ENCODE measurements at regions not wholly inside any gene's neighbourhood (a gene's known extent, or its start where the extent isn't known, plus 50 kb on each side); places are given as distances from the start of the nearest gene placed in this dataset.
"Not testable (repeated sequence)": the region's sequence is repeated elsewhere in the genome, so short reads cannot be mapped to it uniquely, and the experiment has no call there.

DNA sequence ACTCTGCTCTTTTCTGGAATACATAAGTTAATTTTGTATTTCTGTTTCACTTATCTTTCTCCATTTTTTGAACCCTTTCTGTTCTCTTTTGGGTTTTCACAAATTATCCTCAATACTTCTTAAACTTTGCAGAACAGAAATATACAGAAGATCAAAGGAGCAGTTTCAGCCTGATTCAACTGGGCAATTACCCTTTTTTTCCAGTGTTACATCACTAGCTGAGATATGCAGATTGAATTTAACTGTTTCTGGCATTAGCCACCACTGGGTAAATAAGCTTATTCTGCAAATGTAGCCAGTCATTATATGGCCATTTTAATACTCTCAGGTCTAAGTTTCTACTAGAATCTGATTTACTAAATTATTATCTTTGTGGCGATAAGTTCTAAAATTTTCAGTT, 66.9 kb upstream of the GRID2 start:
- no CpG with 5 or more reads among the region's 1 CpG for WGBS (ENCODE audit: insufficient coverage)
- Histone ChIP-seq H3K27me3 (ENCODE audit: control insufficient read depth, insufficient read depth, low read length) (no peaks in the 10 kb centered on the region), H3K36me3 (ENCODE audit: control insufficient read depth, insufficient read depth, low read length) (no peaks in the 10 kb centered on the region), H3K9me3 (replicated peaks; ENCODE audit: control insufficient read depth, low read depth, low read length) (peaks cover 4% of the 10 kb centered on the region), H3K27ac (ENCODE audit: low read length) (no peak overlapping the region), H3K4me1 (ENCODE audit: control insufficient read depth, insufficient read depth, low read length) (no peaks in the 10 kb centered on the region), H3K4me3 (ENCODE audit: low read length) (no peak overlapping the region)
- peak; percentile 43 for DNase-seq

DNA sequence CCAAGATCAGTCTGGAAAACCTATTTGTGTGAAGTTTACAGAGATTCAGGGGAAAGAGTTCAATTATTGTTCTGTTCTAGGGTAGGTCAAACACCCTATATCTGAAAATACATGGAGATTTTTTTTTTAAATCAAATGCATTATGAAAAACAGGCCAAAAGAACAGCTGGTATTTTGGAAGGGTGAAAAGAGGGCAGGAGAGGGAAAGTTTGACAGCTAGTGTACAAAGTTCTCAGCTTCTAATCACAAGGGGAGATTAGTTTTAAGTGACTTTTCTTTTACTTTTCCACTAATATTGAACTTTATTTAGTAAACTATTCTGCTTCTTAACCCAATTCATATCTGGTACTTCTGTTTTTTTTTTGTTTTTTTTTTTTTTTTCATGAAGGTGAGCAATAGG, 66.2 kb upstream of the GRID2 start:
- Histone ChIP-seq H3K9me3 (replicated peaks; ENCODE audit: control insufficient read depth, low read depth, low read length) (peaks cover 4% of the 10 kb centered on the region), H3K27me3 (ENCODE audit: control insufficient read depth, insufficient read depth, low read length) (no peaks in the 10 kb centered on the region), H3K36me3 (ENCODE audit: control insufficient read depth, insufficient read depth, low read length) (no peaks in the 10 kb centered on the region)

DNA sequence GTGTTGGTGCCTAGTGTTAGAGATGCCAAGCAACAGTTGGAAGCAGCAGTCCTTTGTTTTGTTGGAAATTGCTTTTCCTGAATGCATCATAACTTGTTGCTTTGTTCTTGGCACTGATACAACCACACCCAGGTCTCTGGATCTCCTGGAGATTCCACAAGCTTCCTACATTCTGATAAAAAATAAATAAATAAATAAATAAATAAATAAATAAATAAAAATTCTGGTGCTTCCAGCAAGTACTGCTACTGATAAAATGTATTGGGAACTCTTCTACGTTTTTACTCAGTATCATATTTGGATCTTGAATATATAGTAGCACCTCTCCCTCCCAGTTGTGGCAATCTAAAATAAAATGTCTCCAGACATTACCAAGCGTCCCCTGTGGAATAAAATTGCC, 62.7 kb upstream of the GRID2 start:
- no CpG with 5 or more reads among the region's 2 CpGs for WGBS (ENCODE audit: insufficient coverage)
- H3K27me3 ChIP-seq (ENCODE audit: control insufficient read depth, insufficient read depth, low read length), result no peaks in the 10 kb centered on the region
- H3K4me3 ChIP-seq (ENCODE audit: low read length), result no peak overlapping the region
- DNase-seq, result no peak
- peaks cover 4% of the 10 kb centered on the region for H3K9me3 ChIP-seq (replicated peaks; ENCODE audit: control insufficient read depth, low read depth, low read length)
- no peaks in the 10 kb centered on the region for H3K36me3 ChIP-seq (ENCODE audit: control insufficient read depth, insufficient read depth, low read length)
- H3K4me1 ChIP-seq (ENCODE audit: control insufficient read depth, insufficient read depth, low read length), result no peaks in the 10 kb centered on the region
- no peak overlapping the region for H3K27ac ChIP-seq (ENCODE audit: low read length)

More for the DNA sequence above, 66.2 kb upstream of the GRID2 start:
- Histone ChIP-seq H3K4me3 (ENCODE audit: low read length) (no peak overlapping the region), H3K4me1 (ENCODE audit: control insufficient read depth, insufficient read depth, low read length) (no peaks in the 10 kb centered on the region), H3K27ac (ENCODE audit: low read length) (no peak overlapping the region)
- peak; percentile 11 for DNase-seq

DNA sequence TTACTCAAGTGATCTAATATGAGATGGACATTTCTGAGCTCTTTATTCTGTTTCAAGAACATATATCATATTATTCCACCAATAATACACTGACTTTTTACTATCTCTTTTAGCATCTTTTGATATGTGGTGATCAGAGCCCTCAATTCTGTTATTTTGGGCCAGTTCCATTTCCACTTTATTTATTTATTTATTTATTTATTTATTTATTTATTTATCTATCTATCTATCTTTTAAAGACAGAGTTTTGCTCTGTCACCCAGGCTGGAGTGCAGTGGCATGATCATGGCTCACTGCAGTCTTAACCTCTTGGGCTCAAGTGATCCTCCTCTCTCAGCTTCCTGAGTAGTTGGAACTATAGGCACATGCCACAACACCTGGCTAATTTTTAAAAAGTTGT, 57.4 kb upstream of the GRID2 start:
- DNase-seq, result no peak
- Histone ChIP-seq H3K4me3 (ENCODE audit: low read length) (no peak overlapping the region), H3K27me3 (ENCODE audit: control insufficient read depth, insufficient read depth, low read length) (no peaks in the 10 kb centered on the region), H3K9me3 (replicated peaks; ENCODE audit: control insufficient read depth, low read depth, low read length) (no peaks in the 10 kb centered on the region), H3K4me1 (ENCODE audit: control insufficient read depth, insufficient read depth, low read length) (no peaks in the 10 kb centered on the region), H3K27ac (ENCODE audit: low read length) (no peak overlapping the region), H3K36me3 (ENCODE audit: control insufficient read depth, insufficient read depth, low read length) (no peaks in the 10 kb centered on the region)

DNA sequence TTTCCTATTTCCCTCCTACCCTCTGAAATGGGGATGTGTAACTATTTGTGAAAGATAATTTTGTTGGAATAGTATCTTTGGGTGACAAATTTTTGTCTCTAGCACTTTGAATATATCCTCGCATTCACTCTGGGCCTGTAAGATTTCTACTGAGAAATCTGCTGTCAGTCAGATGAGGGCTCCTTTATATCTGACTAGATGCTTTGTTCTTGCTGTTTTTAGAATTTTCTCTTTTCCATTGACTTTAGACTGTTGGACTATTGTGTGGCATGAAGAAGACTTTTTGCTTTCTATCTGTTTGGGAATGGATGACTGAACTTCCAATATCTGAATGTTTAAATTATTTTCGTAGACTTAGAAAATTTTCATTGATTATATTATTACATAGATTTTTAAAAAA, 54.2 kb upstream of the GRID2 start:
- Histone ChIP-seq H3K27me3 (ENCODE audit: control insufficient read depth, insufficient read depth, low read length) (no peaks in the 10 kb centered on the region), H3K27ac (ENCODE audit: low read length) (no peak overlapping the region), H3K9me3 (replicated peaks; ENCODE audit: control insufficient read depth, low read depth, low read length) (peaks cover 3% of the 10 kb centered on the region), H3K36me3 (ENCODE audit: control insufficient read depth, insufficient read depth, low read length) (no peaks in the 10 kb centered on the region), H3K4me1 (ENCODE audit: control insufficient read depth, insufficient read depth, low read length) (no peaks in the 10 kb centered on the region), H3K4me3 (ENCODE audit: low read length) (no peak overlapping the region)
- no CpG with 5 or more reads among the region's 2 CpGs for WGBS (ENCODE audit: insufficient coverage)
- no peak for DNase-seq

DNA sequence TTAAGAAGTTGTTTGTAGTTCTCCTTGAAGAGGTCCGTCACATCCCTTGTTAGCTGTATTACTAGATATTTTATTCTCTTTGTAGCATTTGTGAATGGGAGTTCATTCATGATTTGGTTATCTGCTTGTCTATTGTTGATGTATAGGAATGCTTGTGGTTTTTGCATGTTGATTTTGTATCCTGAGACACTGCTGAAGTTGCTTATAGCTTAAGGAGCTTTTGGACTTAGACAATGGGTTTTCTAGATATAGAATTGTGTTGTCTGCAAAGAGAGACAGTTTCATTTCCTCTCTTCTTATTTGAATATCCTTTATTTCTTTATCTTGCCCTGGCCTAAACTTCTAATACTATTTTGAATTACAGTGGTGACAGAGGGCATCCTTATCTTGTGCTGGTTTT, 52.1 kb upstream of the GRID2 start:
- peaks cover 18% of the 10 kb centered on the region for H3K9me3 ChIP-seq (replicated peaks; ENCODE audit: control insufficient read depth, low read depth, low read length)
- no peaks in the 10 kb centered on the region for H3K27me3 ChIP-seq (ENCODE audit: control insufficient read depth, insufficient read depth, low read length)
- H3K27ac ChIP-seq (ENCODE audit: low read length), result no peak overlapping the region
- no peak for DNase-seq
- H3K36me3 ChIP-seq (ENCODE audit: control insufficient read depth, insufficient read depth, low read length), result no peaks in the 10 kb centered on the region
- no CpG with 5 or more reads among the region's 1 CpG for WGBS (ENCODE audit: insufficient coverage)
- H3K4me1 ChIP-seq (ENCODE audit: control insufficient read depth, insufficient read depth, low read length), result no peaks in the 10 kb centered on the region
- H3K4me3 ChIP-seq (ENCODE audit: low read length), result no peak overlapping the region

DNA sequence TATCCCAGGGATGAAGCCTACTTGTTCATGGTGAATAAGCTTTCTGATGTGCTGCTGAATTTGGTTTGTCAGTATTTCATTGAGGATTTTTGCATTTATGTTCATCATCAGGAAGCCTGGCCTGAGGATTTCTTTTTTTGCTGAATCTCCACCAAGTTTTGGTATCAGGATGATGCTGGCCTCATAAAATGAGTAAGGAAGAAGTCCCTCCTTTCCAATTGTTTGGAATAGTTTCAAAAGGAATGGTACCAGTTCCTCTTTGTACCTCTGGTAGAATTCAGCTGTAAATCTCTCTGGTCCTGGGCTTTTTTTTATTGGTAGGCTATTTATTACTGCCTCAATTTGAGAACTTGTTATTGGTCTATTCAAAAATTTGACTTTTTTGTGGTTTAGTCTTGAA, 51.4 kb upstream of the GRID2 start:
- DNase-seq; H3K36me3 ChIP-seq (ENCODE audit: control insufficient read depth, insufficient read depth, low read length); H3K4me3 ChIP-seq (ENCODE audit: low read length); H3K4me1 ChIP-seq (ENCODE audit: control insufficient read depth, insufficient read depth, low read length); H3K27me3 ChIP-seq (ENCODE audit: control insufficient read depth, insufficient read depth, low read length); H3K27ac ChIP-seq (ENCODE audit: low read length): not testable (repeated sequence)
- H3K9me3 ChIP-seq (replicated peaks; ENCODE audit: control insufficient read depth, low read depth, low read length), result peaks cover 18% of the 10 kb centered on the region

DNA sequence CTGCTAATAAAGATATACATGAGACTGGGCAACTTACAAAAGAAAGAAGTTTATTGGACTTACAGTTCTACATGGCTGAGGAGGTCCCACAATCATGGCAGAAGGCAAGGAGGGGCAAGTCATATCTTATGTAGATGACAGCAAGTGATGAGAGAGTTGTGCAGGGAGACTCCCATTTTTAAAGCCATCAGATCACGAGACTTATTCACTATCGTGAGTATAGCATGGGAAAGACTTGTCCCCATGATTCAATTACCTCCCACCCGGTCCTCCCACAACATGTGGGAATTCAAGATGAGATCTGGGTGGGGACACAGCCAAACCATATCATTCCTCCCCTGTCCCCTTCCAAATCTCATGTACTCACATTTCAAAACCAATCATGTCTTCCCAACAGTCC, 50.9 kb upstream of the GRID2 start:
- H3K4me1 ChIP-seq (ENCODE audit: control insufficient read depth, insufficient read depth, low read length), result no peaks in the 10 kb centered on the region
- DNase-seq, result no peak
- peaks cover 18% of the 10 kb centered on the region for H3K9me3 ChIP-seq (replicated peaks; ENCODE audit: control insufficient read depth, low read depth, low read length)
- no peaks in the 10 kb centered on the region for H3K36me3 ChIP-seq (ENCODE audit: control insufficient read depth, insufficient read depth, low read length)
- WGBS (ENCODE audit: insufficient coverage), result 40% methylated on average over 1 of the region's 3 CpGs
- H3K27me3 ChIP-seq (ENCODE audit: control insufficient read depth, insufficient read depth, low read length), result no peaks in the 10 kb centered on the region
- no peak overlapping the region for H3K27ac ChIP-seq (ENCODE audit: low read length)
- no peak overlapping the region for H3K4me3 ChIP-seq (ENCODE audit: low read length)

DNA sequence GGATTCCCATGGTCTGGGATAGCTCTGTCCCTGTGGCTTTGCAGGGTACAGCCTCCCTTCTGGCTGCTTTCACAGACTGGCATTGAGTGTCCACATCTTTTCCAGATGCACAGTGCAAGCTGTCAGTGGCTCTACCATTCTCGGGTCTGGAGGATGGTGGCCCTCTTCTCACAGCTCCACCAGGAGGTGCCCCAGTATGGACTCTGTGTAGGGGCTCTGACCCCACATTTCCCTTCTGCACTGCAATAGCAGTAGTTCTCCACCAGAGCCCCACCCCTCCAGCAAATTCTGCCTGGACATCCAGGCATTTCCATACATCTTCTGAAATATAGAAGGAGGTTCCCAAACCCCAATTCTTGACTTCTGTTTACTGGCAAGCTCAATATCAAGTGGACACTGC, 50.2 kb upstream of the GRID2 start:
- no peaks in the 10 kb centered on the region for H3K36me3 ChIP-seq (ENCODE audit: control insufficient read depth, insufficient read depth, low read length)
- no peaks in the 10 kb centered on the region for H3K4me1 ChIP-seq (ENCODE audit: control insufficient read depth, insufficient read depth, low read length)
- no peak for DNase-seq
- H3K9me3 ChIP-seq (replicated peaks; ENCODE audit: control insufficient read depth, low read depth, low read length), result peaks cover 18% of the 10 kb centered on the region
- H3K27ac ChIP-seq (ENCODE audit: low read length), result no peak overlapping the region
- H3K4me3 ChIP-seq (ENCODE audit: low read length), result no peak overlapping the region
- 89% methylated on average over 1 of the region's 1 CpG for WGBS (ENCODE audit: insufficient coverage)
- no peaks in the 10 kb centered on the region for H3K27me3 ChIP-seq (ENCODE audit: control insufficient read depth, insufficient read depth, low read length)

Data from muscle of leg (tissue), 3 donors.